ENCODE measurements at regions not wholly inside any gene's neighbourhood (a gene's known extent, or its start where the extent isn't known, plus 50 kb on each side); places are given as distances from the start of the nearest gene placed in this dataset.

- H3K4me1 ChIP-seq, result no peaks in the 10 kb centered on the region
- H3K27ac ChIP-seq, result no peak overlapping the region
- H3K27me3 ChIP-seq, result no peaks in the 10 kb centered on the region
- H3K4me3 ChIP-seq, result no peak overlapping the region
- no peaks in the 10 kb centered on the region for H3K9me3 ChIP-seq
- TF ChIP-seq CTCF (IDR thresholded peaks at IDR 0.05), result no peak
- no peak for TF ChIP-seq POLR2A (IDR thresholded peaks at IDR 0.05)
- TF ChIP-seq EP300 (IDR thresholded peaks at IDR 0.05), result no peak
- 71 to 75% methylated on average over 7 of the region's 7 CpGs for WGBS, 2 donors
- H3K36me3 ChIP-seq, result no peaks in the 10 kb centered on the region
- no peak for DNase-seq (ENCODE audit: low spot score in 2 of 2)
These were observed 638.4 kb downstream of the FLRT2 start for GRCh38 chr14:86168371-86168770.

GRCh38 chr14:86166541-86166940 lies 636.6 kb downstream of the FLRT2 start:
- Histone ChIP-seq H3K4me1 (no peaks in the 10 kb centered on the region), H3K27ac (no peak overlapping the region), H3K36me3 (no peaks in the 10 kb centered on the region), H3K9me3 (no peaks in the 10 kb centered on the region), H3K27me3 (no peaks in the 10 kb centered on the region), H3K4me3 (no peak overlapping the region)
- 66 to 70% methylated on average over 2 of the region's 2 CpGs for WGBS, 2 donors
- DNase-seq (ENCODE audit: low spot score in 2 of 2), result no peak
- TF ChIP-seq POLR2A (IDR thresholded peaks at IDR 0.05) (no peak), EP300 (IDR thresholded peaks at IDR 0.05) (no peak), CTCF (IDR thresholded peaks at IDR 0.05) (no peak)

DNA sequence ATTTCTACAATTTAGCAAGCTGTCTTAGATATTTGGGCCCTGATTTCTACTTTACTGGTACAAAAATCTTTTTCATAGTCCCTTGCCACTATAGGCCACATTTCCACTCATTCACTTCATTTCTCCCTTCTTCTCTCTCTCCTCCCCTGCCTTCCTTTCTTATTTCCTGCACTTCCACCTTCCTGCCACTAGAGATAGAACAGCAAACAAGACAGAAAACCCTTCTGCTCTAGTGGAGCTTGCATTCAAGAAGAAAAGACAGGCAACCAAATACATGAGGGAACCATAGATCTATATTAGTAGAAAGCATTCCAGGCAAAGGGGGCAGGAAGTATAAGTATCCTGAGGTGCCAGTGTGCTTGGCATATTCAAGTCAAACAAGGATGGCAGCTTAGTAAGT lies 623.5 kb downstream of the FLRT2 start:
- no peaks in the 10 kb centered on the region for H3K9me3 ChIP-seq
- H3K4me3 ChIP-seq, result no peak overlapping the region
- no peak overlapping the region for H3K27ac ChIP-seq
- H3K4me1 ChIP-seq, result no peaks in the 10 kb centered on the region
- DNase-seq (ENCODE audit: low spot score in 2 of 2), result no peak
- H3K27me3 ChIP-seq, result no peaks in the 10 kb centered on the region
- no peaks in the 10 kb centered on the region for H3K36me3 ChIP-seq
- TF ChIP-seq POLR2A (IDR thresholded peaks at IDR 0.05), result no peak
- no peak for TF ChIP-seq CTCF (IDR thresholded peaks at IDR 0.05)
- TF ChIP-seq EP300 (IDR thresholded peaks at IDR 0.05), result no peak

DNA sequence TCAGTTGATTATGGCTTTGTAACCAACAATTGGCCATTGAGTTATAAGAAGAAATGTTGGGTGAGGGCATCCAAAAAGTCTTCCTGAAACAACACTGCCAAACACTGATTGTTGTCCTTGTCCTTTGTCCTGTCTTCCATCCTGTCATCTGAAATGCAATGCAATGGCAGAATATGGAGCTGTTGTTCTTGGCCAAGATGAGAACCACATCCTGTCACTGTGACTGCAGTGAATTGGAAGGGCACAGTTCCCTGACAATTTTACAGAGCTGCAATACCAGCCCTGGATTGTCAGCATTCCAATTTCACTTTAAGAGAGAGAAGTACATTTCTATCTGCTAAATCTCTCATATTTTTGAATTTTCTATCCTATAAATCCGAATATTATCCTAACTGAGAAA lies 613.3 kb downstream of the FLRT2 start:
- no peak overlapping the region for H3K4me3 ChIP-seq
- WGBS, 2 donors, result 76% methylated on average over 1 of the region's 1 CpG
- TF ChIP-seq CTCF (IDR thresholded peaks at IDR 0.05) (no peak), POLR2A (IDR thresholded peaks at IDR 0.05) (no peak), EP300 (IDR thresholded peaks at IDR 0.05) (no peak)

DNA sequence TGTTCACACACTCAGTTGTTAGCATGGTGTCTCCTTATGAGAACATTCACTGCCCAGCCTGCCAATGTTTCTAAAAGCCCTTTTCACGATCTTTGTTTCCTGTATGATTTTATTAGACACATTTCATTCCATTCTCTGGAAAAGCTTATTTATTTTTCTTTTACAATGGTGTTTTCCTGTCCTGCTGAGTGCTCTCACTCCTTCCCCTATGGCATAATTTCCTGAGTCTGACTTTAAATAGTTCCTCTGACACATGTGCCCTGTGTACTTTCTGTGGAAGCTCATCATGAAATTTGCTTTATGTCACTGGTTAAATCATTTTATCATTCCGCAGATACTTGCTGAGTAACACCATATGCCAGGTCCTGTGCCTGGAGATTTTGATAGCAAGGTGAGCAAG lies 612.0 kb downstream of the FLRT2 start:
- Histone ChIP-seq H3K27me3 (no peaks in the 10 kb centered on the region), H3K36me3 (no peaks in the 10 kb centered on the region), H3K27ac (no peak overlapping the region), H3K4me3 (no peak overlapping the region), H3K9me3 (peaks cover 0 to 8% (median 0%) of the 10 kb centered on the region in 4 donors), H3K4me1 (no peaks in the 10 kb centered on the region)
- DNase-seq (ENCODE audit: low spot score in 2 of 2), result no peak
- TF ChIP-seq CTCF (IDR thresholded peaks at IDR 0.05) (no peak), EP300 (IDR thresholded peaks at IDR 0.05) (no peak), POLR2A (IDR thresholded peaks at IDR 0.05) (no peak)
- WGBS, 2 donors, result 48 to 54% methylated on average over 2 of the region's 2 CpGs

More for the DNA sequence above, 613.3 kb downstream of the FLRT2 start:
- Histone ChIP-seq H3K27me3 (no peaks in the 10 kb centered on the region), H3K4me1 (no peaks in the 10 kb centered on the region), H3K9me3 (no peaks in the 10 kb centered on the region), H3K36me3 (no peaks in the 10 kb centered on the region), H3K27ac (no peak overlapping the region)
- DNase-seq (ENCODE audit: low spot score in 2 of 2), result no peak
